Panc1 (cell line): ENCODE measurements at regions not wholly inside any gene's neighbourhood (a gene's known extent, or its start where the extent isn't known, plus 50 kb on each side); places are given as distances from the start of the nearest gene placed in this dataset.

Experiments used
- ATAC-seq: fragments of 200-7000 bp; cut with Tn5 transposase; 2 replicates; pipeline ENCODE4 v1.9.1; 2020; ENCODE audit warnings: mild to moderate bottlenecking, moderate library complexity
- BruUV-seq: library from RNA; stranded (reverse); fragments of 400-500 nt; replicated peaks from 2 replicates; lab custom pipeline; 2021; lab: Mats Ljungman, UMichigan
- CTCF ChIA-PET: fragments of 300-600 bp; sonication (Branson Sonifier 250); formaldehyde crosslinking; loops from one replicate; lab custom pipeline; 2022; ENCODE audit warnings: antibody characterized with exemption; lab: Charles Lee
- POLR2A ChIA-PET: fragments of 300-600 bp; sonication (Branson Sonifier 250); formaldehyde crosslinking; loops from one replicate; lab custom pipeline; 2022; ENCODE audit warnings: antibody characterized with exemption; lab: Charles Lee
- DNase-seq: peaks from one replicate; pipeline ENCODE4 v3.0.0-alpha.2; 2010; ENCODE audit warnings: low read depth, low spot score
- H3K27ac ChIP-seq: 2 replicates; pipeline ENCODE4 v1.5.1; 2011; ENCODE audit warnings: mild to moderate bottlenecking, low read length, inconsistent platforms
- H3K27me3 ChIP-seq: fragments of 200-500 bp; sonication (Bioruptor generic); 2 replicates; pipeline ENCODE4 v1.6.0; 2014; ENCODE audit warnings: low read length, inconsistent platforms; ENCODE audit not compliant: control insufficient read depth, insufficient read depth
- H3K36me3 ChIP-seq: fragments of 200-500 bp; sonication (Bioruptor generic); 2 replicates; pipeline ENCODE4 v1.5.1; 2014; ENCODE audit warnings: inconsistent platforms, mild to moderate bottlenecking, low read length, moderate library complexity; ENCODE audit not compliant: control insufficient read depth, insufficient read depth
- H3K4me1 ChIP-seq: 2 replicates; pipeline ENCODE4 v1.5.1; 2011; ENCODE audit warnings: inconsistent platforms, mild to moderate bottlenecking, low read length, moderate library complexity; ENCODE audit not compliant: control insufficient read depth, insufficient read depth
- H3K4me3 ChIP-seq, 2 experiments: 2 replicates each; pipeline ENCODE4 v1.5.1; 2011 to 2012; ENCODE audit warnings: low read depth in 2 of 2, low read length in 2 of 2, mild to moderate bottlenecking in 2 of 2, inconsistent platforms in 1 of 2, moderate library complexity in 1 of 2
- H3K9me3 ChIP-seq: fragments of 200-500 bp; sonication (Bioruptor generic); 2 replicates; pipeline ENCODE4 v1.5.1; 2014; ENCODE audit warnings: low read depth, mild to moderate bottlenecking, inconsistent platforms, low read length, moderate library complexity; ENCODE audit not compliant: control insufficient read depth, insufficient read depth
- CTCF ChIP-seq: fragments of 450-650 bp; IDR thresholded peaks from 2 replicates; pipeline ENCODE4 v1.5.1; 2017; ENCODE audit warnings: mild to moderate bottlenecking
- POLR2AphosphoS5 ChIP-seq: IDR thresholded peaks from 2 replicates; pipeline ENCODE4 v1.6.1; 2012; ENCODE audit warnings: mild to moderate bottlenecking, low read depth, low read length, moderate library complexity
- REST ChIP-seq, 2 experiments: IDR thresholded peaks; 2 replicates each; pipeline ENCODE4 v1.6.1; 2011 to 2012; ENCODE audit warnings: low read depth in 2 of 2, control low read depth in 1 of 2, low read length in 1 of 2, mild to moderate bottlenecking in 1 of 2, moderate library complexity in 1 of 2; ENCODE audit not compliant: insufficient read depth in 1 of 2
- SIN3A ChIP-seq: IDR thresholded peaks from 2 replicates; pipeline ENCODE4 v1.6.1; 2012; ENCODE audit warnings: low read depth, mild to moderate bottlenecking, low read length, moderate library complexity, borderline replicate concordance; ENCODE audit not compliant: insufficient read depth
- TCF7L2 ChIP-seq: IDR thresholded peaks from 2 replicates; pipeline ENCODE4 v1.6.1; 2011; ENCODE audit warnings: mild to moderate bottlenecking, low read depth, low read length, inconsistent platforms
- in situ Hi-C: cut with HindIII; loops from 2 replicates; pipeline ENCODE4 v1.10.0; 2016; ENCODE audit warnings: low sequenced_read_pairs, low pct_unique_long_range_greater_than_20kb
- intact Hi-C: fragments of 100-400 bp; cut with micrococcal nuclease; formaldehyde crosslinking; loops from one replicate; pipeline ENCODE4 v1.10.0; 2022; ENCODE audit not compliant: unreplicated experiment

GRCh38 chr4:3670521-3671519, 95.4 kb upstream of the ADRA2C start:
- no TSS peak for BruUV-seq
- in situ Hi-C loops, result no loop called here

GRCh38 chr4:3669553-3669949, 96.6 kb upstream of the ADRA2C start:
- no peaks in the 10 kb centered on the region for H3K9me3 ChIP-seq
- no peak for DNase-seq
- no peak for ATAC-seq
- H3K4me1 ChIP-seq, result peaks cover 4% of the 10 kb centered on the region; the same call in 1 of the 2 replicates
- no TSS peak for BruUV-seq
- H3K36me3 ChIP-seq, result no peaks in the 10 kb centered on the region
- TF ChIP-seq TCF7L2 (no peak), POLR2AphosphoS5 (no peak), CTCF (no peak), REST (IDR thresholded peaks at IDR 0.05; ENCODE audit: insufficient read depth in 1 of 2, low read depth in 2 of 2, low read length in 1 of 2) (no peak), SIN3A (no peak)
- H3K4me3 ChIP-seq, result no peak overlapping the region
- intact Hi-C loops, result no loop called here
- ChIA-PET CTCF (no interaction called here), POLR2A (no interaction called here)
- H3K27me3 ChIP-seq, result no peaks in the 10 kb centered on the region
- H3K27ac ChIP-seq, result no peak overlapping the region
- in situ Hi-C loops, result no loop called here

More at GRCh38 chr4:3670521-3671519, 95.4 kb upstream of the ADRA2C start:
- ChIA-PET POLR2A (no interaction called here), CTCF (no interaction called here)
- Histone ChIP-seq H3K9me3 (no peaks in the 10 kb centered on the region), H3K4me1 (peaks cover 4% of the 10 kb centered on the region; the same call in 1 of the 2 replicates), H3K27me3 (no peaks in the 10 kb centered on the region), H3K27ac (no peak overlapping the region), H3K4me3 (no peak overlapping the region), H3K36me3 (no peaks in the 10 kb centered on the region)
- ATAC-seq, result no peak
- DNase-seq, result no peak
- TF ChIP-seq POLR2AphosphoS5 (no peak), TCF7L2 (no peak), SIN3A (no peak), REST (IDR thresholded peaks at IDR 0.05; ENCODE audit: insufficient read depth in 1 of 2, low read depth in 2 of 2, low read length in 1 of 2) (no peak)
- intact Hi-C loops, result no loop called here
